Hepatocyte (in vitro differentiated cells): ENCODE measurements at regions not wholly inside any gene's neighbourhood (a gene's known extent, or its start where the extent isn't known, plus 50 kb on each side); places are given as distances from the start of the nearest gene placed in this dataset.

Experiments used
- CTCF ChIP-seq: fragments of 200-600 bp; sonication (generic); IDR thresholded peaks from 2 replicates; pipeline ENCODE4 v1.5.1; 2016; ENCODE audit warnings: antibody characterized with exemption, mild to moderate bottlenecking; ENCODE audit not compliant: poor library complexity
- EZH2 ChIP-seq: fragments of 200-600 bp; sonication (generic); IDR thresholded peaks from 2 replicates; pipeline ENCODE4 v1.6.1; 2016; ENCODE audit warnings: antibody characterized with exemption, mild to moderate bottlenecking, borderline replicate concordance
- EZH2phosphoT487 ChIP-seq: fragments of 200-600 bp; sonication (generic); IDR thresholded peaks from one replicate; pipeline ENCODE4 v1.6.1; 2018; ENCODE audit warnings: antibody characterized with exemption, mild to moderate bottlenecking, low read depth, moderate library complexity; ENCODE audit not compliant: unreplicated experiment, severe bottlenecking

- TF ChIP-seq CTCF: no peak
- TF ChIP-seq EZH2: no peak
- no peak for TF ChIP-seq EZH2phosphoT487
These were observed 140.5 kb upstream of the PITX1 start for GRCh38 chr5:135174315-135175096.
